Endodermal cell (in vitro differentiated cells): ENCODE measurements at regions not wholly inside any gene's neighbourhood (a gene's known extent, or its start where the extent isn't known, plus 50 kb on each side); places are given as distances from the start of the nearest gene placed in this dataset.

Experiments used
- DNase-seq: peaks from one replicate; pipeline ENCODE4 v3.0.0-alpha.2; 2017
- H3K27ac ChIP-seq: 2 replicates; pipeline ENCODE4 v1.5.1; 2013; ENCODE audit warnings: mild to moderate bottlenecking, low read depth, low read length, moderate library complexity
- H3K27me3 ChIP-seq: 2 replicates; pipeline ENCODE4 v1.6.1; 2013; ENCODE audit warnings: mild to moderate bottlenecking, low read length, moderate library complexity; ENCODE audit not compliant: insufficient read depth, control insufficient read depth, poor library complexity, severe bottlenecking
- H3K36me3 ChIP-seq: 2 replicates; pipeline ENCODE4 v1.7.0; 2013; ENCODE audit warnings: mild to moderate bottlenecking, low read length, moderate library complexity; ENCODE audit not compliant: control insufficient read depth, insufficient read depth
- H3K4me1 ChIP-seq: one replicate; pipeline ENCODE4 v1.7.0; 2013; ENCODE audit warnings: low read length; ENCODE audit not compliant: control insufficient read depth, insufficient read depth
- H3K4me3 ChIP-seq: 2 replicates; pipeline ENCODE4 v1.5.1; 2013; ENCODE audit warnings: mild to moderate bottlenecking, low read length, moderate library complexity
- H3K9ac ChIP-seq: 2 replicates; pipeline ENCODE4 v1.6.1; 2013; ENCODE audit warnings: mild to moderate bottlenecking, low read length, moderate library complexity; ENCODE audit not compliant: poor library complexity, severe bottlenecking; ENCODE audit errors: extremely low read depth
- H3K9me3 ChIP-seq: 2 replicates; pipeline ENCODE4 v1.6.1; 2013; ENCODE audit warnings: mild to moderate bottlenecking, low read length, moderate library complexity; ENCODE audit not compliant: control insufficient read depth
- H3K27ac Mint-ChIP-seq: 2 replicates; pipeline ENCODE4 v1.8.0; 2020; ENCODE audit warnings: mixed read lengths
- H3K27me3 Mint-ChIP-seq: 2 replicates; pipeline ENCODE4 v1.8.0; 2021; ENCODE audit warnings: mild to moderate bottlenecking, mixed read lengths; ENCODE audit not compliant: insufficient read depth
- H3K36me3 Mint-ChIP-seq: 2 replicates; pipeline ENCODE4 v1.8.0; 2020; ENCODE audit warnings: low read depth, mixed read lengths
- H3K4me1 Mint-ChIP-seq: 2 replicates; pipeline ENCODE4 v1.8.0; 2020; ENCODE audit warnings: mixed read lengths
- H3K4me3 Mint-ChIP-seq: 2 replicates; pipeline ENCODE4 v1.8.0; 2020; ENCODE audit warnings: mild to moderate bottlenecking, moderate library complexity, mixed read lengths
- H3K9me3 Mint-ChIP-seq: 2 replicates; pipeline ENCODE4 v1.8.0; 2020; ENCODE audit warnings: mild to moderate bottlenecking, mixed read lengths
- WGBS, 2 experiments: methylation state at CpG; one replicate each; pipeline versions ENCODE4 v1.1.5 to v1.1.7; 2013; ENCODE audit warnings: missing lambda C conversion rate in 2 of 2, mixed read lengths in 1 of 2; ENCODE audit not compliant: insufficient coverage in 1 of 2, insufficient read length in 1 of 2; 5-methylcytosine and 5-hydroxymethylcytosine counted together
- TF ChIP-seq, protein P1 (sequence below): fragments of 200-600 bp; sonication (generic); conservative IDR thresholded peaks from 2 replicates; pipeline ENCODE4 v1.5.0; 2021; ENCODE audit warnings: antibody characterized with exemption, mild to moderate bottlenecking

DNA sequence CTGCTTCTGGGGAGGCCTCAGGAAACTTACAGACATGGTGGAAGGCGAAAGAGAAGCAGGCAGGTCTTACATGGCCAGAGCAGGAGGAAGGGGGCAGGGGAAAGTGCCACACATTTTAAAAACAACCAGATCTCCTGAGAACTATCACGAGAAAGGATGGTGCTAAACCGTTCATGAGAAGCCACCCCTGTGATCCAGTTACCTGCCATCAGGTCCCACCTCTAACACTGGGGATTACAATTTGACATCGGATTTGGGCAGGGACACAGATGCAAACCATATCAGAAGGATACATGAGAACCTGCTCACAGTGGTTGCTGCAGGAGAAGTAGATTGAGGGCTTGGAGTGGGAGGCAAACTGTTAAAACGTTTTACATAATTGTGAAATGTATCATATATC lies 152.2 kb downstream of the ADAMTS15 start:
- H3K27me3 Mint-ChIP-seq = no peaks in the 10 kb centered on the region
- H3K27ac Mint-ChIP-seq = peak overlapping the region; percentile 28
- H3K9me3 ChIP-seq = no peaks in the 10 kb centered on the region
- H3K9ac ChIP-seq = no peak overlapping the region
- peaks cover 2% of the 10 kb centered on the region for H3K4me1 ChIP-seq
- DNase-seq = peak; percentile 68
- TF ChIP-seq, protein P1, sequence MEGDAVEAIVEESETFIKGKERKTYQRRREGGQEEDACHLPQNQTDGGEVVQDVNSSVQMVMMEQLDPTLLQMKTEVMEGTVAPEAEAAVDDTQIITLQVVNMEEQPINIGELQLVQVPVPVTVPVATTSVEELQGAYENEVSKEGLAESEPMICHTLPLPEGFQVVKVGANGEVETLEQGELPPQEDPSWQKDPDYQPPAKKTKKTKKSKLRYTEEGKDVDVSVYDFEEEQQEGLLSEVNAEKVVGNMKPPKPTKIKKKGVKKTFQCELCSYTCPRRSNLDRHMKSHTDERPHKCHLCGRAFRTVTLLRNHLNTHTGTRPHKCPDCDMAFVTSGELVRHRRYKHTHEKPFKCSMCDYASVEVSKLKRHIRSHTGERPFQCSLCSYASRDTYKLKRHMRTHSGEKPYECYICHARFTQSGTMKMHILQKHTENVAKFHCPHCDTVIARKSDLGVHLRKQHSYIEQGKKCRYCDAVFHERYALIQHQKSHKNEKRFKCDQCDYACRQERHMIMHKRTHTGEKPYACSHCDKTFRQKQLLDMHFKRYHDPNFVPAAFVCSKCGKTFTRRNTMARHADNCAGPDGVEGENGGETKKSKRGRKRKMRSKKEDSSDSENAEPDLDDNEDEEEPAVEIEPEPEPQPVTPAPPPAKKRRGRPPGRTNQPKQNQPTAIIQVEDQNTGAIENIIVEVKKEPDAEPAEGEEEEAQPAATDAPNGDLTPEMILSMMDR = no peak
- H3K9me3 Mint-ChIP-seq = peaks cover 19% of the 10 kb centered on the region
- no peak overlapping the region for H3K27ac ChIP-seq
- H3K36me3 Mint-ChIP-seq = peaks cover 4% of the 10 kb centered on the region
- no peak overlapping the region for H3K4me3 Mint-ChIP-seq
- no peaks in the 10 kb centered on the region for H3K27me3 ChIP-seq
- 47 to 51% methylated on average over 3 to 4 of the region's 5 CpGs for WGBS, 2 experiments
- no peaks in the 10 kb centered on the region for H3K36me3 ChIP-seq
- peaks cover 17% of the 10 kb centered on the region for H3K4me1 Mint-ChIP-seq
- H3K4me3 ChIP-seq = no peak overlapping the region

DNA sequence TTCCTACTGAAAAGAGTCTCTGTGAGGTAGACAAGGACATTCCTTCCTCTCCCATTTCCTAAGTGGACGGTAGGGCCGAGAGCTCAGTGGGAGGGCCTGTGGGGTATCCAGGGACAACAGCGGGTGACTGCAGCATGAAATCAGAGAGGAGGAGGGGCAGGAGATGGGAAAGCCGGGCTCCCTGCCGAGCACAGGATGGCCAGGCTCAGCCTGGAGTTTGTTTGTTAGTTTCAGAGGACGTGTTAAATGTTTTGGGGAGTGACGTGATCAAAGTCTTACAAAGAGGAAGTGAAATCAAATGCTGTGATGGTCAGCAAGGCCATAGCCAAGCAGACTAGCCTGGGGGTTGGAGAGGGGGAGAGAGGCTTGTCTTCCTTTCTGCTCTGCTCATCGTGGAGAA lies 152.7 kb downstream of the ADAMTS15 start:
- no peak overlapping the region for H3K4me3 Mint-ChIP-seq
- peaks cover 4% of the 10 kb centered on the region for H3K36me3 Mint-ChIP-seq
- peaks cover 17% of the 10 kb centered on the region for H3K4me1 Mint-ChIP-seq
- Histone ChIP-seq H3K36me3 (no peaks in the 10 kb centered on the region), H3K9me3 (no peaks in the 10 kb centered on the region), H3K4me1 (peaks cover 2% of the 10 kb centered on the region), H3K4me3 (no peak overlapping the region), H3K27me3 (no peaks in the 10 kb centered on the region), H3K9ac (no peak overlapping the region), H3K27ac (peak overlapping the region; percentile 7)
- H3K9me3 Mint-ChIP-seq = peaks cover 19% of the 10 kb centered on the region
- TF ChIP-seq, protein P1 = no peak
- WGBS, 2 experiments = 21 to 28% methylated on average over 7 to 8 of the region's 8 CpGs
- peaks cover 2% of the 10 kb centered on the region for H3K27me3 Mint-ChIP-seq
- DNase-seq = peak; percentile 93
- H3K27ac Mint-ChIP-seq = peak overlapping the region; percentile 35

DNA sequence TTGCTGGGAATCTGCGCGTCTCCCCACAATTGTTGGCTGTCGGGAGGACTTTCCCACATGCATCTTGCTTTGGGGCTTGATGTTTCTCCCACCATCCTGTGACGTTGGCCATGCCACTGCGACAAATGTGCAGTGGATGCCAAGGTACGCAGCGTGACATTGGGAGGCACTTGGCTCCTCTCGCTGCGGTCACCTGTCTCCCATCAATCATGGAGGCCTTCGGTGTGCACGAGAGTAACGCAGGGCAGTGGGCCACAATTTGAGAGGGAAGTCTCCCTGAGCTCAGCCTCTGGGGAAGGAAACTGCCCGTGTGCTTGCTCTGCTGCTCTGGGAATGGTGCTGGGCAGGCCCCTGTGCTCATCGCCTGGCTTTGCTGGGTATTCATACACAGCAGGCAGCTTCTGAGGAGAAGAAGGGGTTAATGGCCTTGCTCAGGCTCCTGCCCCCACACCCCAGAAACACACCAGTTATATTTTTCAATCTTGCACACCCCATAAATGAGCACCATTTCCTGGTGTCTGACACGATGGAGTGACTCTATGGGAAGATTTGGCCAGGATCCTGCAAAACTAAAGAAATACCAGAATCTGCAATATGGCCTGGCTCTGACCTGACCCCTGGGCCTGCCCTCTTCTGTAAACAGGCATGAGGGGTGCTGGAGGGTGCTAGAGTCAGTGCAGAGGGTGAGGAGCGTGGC lies 153.5 kb downstream of the ADAMTS15 start:
- TF ChIP-seq, protein P1 = no peak
- Mint-ChIP-seq H3K27ac (no peak overlapping the region), H3K4me3 (no peak overlapping the region), H3K4me1 (peaks cover 17% of the 10 kb centered on the region), H3K36me3 (peaks cover 4% of the 10 kb centered on the region), H3K9me3 (peaks cover 19% of the 10 kb centered on the region), H3K27me3 (peaks cover 2% of the 10 kb centered on the region)
- Histone ChIP-seq H3K27me3 (no peaks in the 10 kb centered on the region), H3K27ac (no peak overlapping the region), H3K36me3 (no peaks in the 10 kb centered on the region), H3K9ac (no peak overlapping the region), H3K4me3 (no peak overlapping the region), H3K4me1 (peaks cover 2% of the 10 kb centered on the region), H3K9me3 (no peaks in the 10 kb centered on the region)
- WGBS, 2 experiments = 94% methylated on average over 15 to 16 of the region's 16 CpGs
- peak; percentile 24 for DNase-seq
